GM06990 (cell line): ENCODE measurements at regions not wholly inside any gene's neighbourhood (a gene's known extent, or its start where the extent isn't known, plus 50 kb on each side); places are given as distances from the start of the nearest gene placed in this dataset.

Source experiments
- DNase-seq: peaks from one replicate; pipeline ENCODE4 v3.0.0-alpha.2; 2011; ENCODE audit not compliant: insufficient read length; ENCODE audit errors: extremely low read depth
- H3K27me3 ChIP-seq: replicated peaks from 2 replicates; pipeline ENCODE4 v1.6.0; 2011; ENCODE audit warnings: low read length; ENCODE audit not compliant: control insufficient read depth, insufficient read depth
- H3K36me3 ChIP-seq: 2 replicates; pipeline ENCODE4 v1.5.1; 2011; ENCODE audit warnings: low read length; ENCODE audit not compliant: control insufficient read depth, insufficient read depth
- H3K4me3 ChIP-seq: replicated peaks from 2 replicates; pipeline ENCODE4 v1.5.1; 2011; ENCODE audit warnings: low read depth, mild to moderate bottlenecking, control low read depth, low read length
- CTCF ChIP-seq: IDR thresholded peaks from 2 replicates; pipeline ENCODE4 v1.5.1; 2011; ENCODE audit warnings: low read length, control low read depth, mild to moderate bottlenecking, inconsistent platforms; ENCODE audit not compliant: insufficient read depth, poor library complexity, severe bottlenecking

- no peak overlapping the region for H3K4me3 ChIP-seq
- no peak for DNase-seq
- no peak for TF ChIP-seq CTCF
- no peaks in the 10 kb centered on the region for H3K27me3 ChIP-seq
- H3K36me3 ChIP-seq: no peaks in the 10 kb centered on the region
Observed at GRCh38 chr7:19948160-19948559, 174.7 kb upstream of the TMEM196 start.

- no peak for TF ChIP-seq CTCF
- H3K4me3 ChIP-seq: no peak overlapping the region
- DNase-seq: no peak
- no peaks in the 10 kb centered on the region for H3K36me3 ChIP-seq
- H3K27me3 ChIP-seq: no peaks in the 10 kb centered on the region
Observed at GRCh38 chr7:19944363-19945120, 171.1 kb upstream of the TMEM196 start.

- no peaks in the 10 kb centered on the region for H3K36me3 ChIP-seq
- DNase-seq: no peak
- no peak for TF ChIP-seq CTCF
- no peaks in the 10 kb centered on the region for H3K27me3 ChIP-seq
- no peak overlapping the region for H3K4me3 ChIP-seq
Observed at GRCh38 chr7:19939746-19940145, 166.3 kb upstream of the TMEM196 start.

GRCh38 chr7:19932549-19933249, 159.3 kb upstream of the TMEM196 start:
- no peak for TF ChIP-seq CTCF
- Histone ChIP-seq H3K36me3 (no peaks in the 10 kb centered on the region), H3K4me3 (no peak overlapping the region), H3K27me3 (no peaks in the 10 kb centered on the region)
- DNase-seq: no peak

- TF ChIP-seq CTCF: no peak
- H3K36me3 ChIP-seq: no peaks in the 10 kb centered on the region
- DNase-seq: no peak
- H3K27me3 ChIP-seq: no peaks in the 10 kb centered on the region
- no peak overlapping the region for H3K4me3 ChIP-seq
Observed at GRCh38 chr7:19930851-19931250, 157.4 kb upstream of the TMEM196 start.
